ENCODE measurements at regions not wholly inside any gene's neighbourhood (a gene's known extent, or its start where the extent isn't known, plus 50 kb on each side); places are given as distances from the start of the nearest gene placed in this dataset.

DNA sequence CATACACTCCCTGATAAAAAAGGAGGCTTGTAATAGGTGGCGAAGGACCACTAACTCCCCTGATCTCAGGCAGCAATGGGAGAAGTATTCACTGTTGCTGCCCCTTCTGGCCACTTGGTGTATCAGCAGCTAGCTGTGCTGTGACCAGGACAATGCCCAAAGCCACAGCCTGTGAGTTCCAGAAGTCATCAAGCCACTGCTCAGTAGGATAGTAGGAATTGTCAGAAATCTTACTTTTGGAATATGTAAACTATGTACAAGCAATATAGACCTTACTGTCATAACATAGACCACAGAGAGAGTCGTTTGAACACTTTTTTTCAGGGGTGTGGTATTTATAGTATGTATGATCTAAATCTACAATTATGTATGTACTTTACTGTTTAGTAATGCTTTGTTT lies 248.3 kb upstream of the CAMK1G start:
- DNase-seq (ENCODE audit: low spot score), result no peak

DNA sequence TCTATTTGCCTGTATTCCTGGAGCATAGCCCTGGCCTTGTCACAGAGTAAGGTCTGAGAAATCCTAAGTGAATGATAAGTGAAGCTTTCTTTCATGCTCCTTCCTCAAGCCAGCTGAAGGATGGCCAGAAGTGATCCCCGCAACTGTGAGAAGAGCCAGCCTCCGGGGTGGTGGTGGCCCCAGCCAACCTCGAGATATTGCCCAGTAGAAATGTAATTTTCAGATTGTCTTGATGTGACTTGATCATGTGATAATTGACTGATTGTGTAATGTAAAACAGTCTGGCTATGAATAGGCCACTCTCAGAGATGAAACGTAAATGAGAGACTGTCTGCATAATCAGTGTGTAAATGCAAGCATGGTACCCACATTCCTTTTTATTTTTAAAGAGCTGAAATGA lies 242.4 kb upstream of the CAMK1G start:
- DNase-seq (ENCODE audit: low spot score), result no peak

DNA sequence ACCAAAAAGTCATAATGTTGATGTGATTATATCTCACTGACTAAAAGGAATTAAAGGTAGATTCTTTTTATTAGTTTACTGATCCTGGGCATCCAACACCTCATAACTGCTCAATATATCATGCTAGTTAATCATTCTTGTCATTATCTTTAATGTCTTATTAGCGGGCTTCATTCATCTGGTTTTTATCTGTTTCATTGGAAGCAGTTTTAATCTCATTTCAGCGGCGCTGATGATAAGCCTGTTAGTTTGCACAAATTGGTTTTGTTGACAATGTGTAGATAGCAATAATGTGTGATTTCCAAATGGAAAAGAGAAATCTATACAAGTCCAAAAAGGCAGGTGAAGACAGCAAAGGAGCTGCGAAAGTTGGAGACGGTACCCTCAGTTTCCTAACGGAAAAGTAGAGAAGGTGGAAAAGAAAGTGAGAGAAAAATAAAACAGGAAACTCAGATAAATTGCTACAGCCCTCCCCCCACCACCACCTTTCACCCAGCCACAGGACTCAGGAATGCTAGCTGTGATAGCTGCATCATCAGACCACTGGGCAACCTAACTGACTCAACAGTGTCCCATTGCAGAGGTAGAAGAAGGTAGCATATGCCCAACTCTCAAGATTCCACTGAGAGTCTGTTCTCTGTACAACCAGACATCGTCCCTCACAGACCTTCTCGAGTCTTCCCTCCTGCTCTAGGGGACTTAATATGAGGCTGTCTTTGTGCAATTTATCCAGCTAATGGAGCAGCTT lies 241.7 kb upstream of the CAMK1G start:
- DNase-seq (ENCODE audit: low spot score), result no peak

DNA sequence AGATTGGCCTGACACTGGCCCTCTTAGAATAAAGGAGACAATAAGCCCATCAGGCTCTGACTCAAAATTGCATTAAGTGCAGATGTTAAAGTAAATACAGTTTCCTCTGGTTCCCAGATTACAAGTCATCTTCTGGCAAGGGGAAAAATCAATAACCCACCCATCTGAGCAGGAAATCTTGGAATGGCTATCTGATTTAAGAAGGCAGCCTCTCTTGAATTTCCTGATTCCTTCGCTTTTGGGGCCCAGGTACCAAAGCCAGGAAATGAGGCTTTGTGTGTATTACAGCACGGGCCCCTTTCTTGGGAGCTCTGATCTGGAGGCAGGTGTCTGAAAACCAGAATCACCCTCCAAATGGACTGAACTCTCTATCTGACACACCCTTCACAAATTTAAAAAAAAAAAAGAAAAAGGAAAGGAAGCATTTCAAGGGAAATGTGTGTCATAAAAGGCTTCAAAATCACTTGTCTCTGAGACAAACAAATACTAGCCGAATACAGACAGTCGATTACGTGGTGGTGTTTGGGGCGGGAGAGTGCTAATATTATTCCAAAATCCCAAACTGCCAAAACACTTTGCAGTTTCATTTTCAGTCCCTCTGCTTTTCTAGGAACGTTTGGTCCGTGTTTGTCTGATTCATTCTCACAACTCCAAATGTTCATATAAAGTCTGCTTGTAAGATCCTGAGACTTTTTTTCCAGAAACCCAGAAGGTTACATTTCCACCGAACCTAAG lies 240.9 kb upstream of the CAMK1G start:
- DNase-seq (ENCODE audit: low spot score), result no peak

DNA sequence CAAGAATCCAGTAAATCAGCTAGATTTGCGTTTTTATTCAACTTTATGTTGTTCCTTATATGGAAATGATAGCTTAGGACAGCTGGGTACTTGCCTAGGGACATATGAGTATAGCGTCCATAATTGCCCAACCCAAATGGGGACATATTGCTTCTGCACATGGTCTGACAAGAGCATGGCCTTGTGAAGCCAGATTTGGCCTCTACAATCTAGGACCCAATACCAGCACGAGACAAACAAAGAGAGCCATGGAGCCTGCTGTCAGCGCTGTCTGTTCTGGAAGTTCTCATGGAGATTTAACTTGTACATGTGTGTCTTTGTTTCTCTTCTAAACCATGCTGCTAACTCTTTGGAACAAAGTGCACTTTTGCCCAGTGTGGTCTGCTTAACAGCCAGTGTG lies 240.0 kb upstream of the CAMK1G start:
- no peak for DNase-seq (ENCODE audit: low spot score)

DNA sequence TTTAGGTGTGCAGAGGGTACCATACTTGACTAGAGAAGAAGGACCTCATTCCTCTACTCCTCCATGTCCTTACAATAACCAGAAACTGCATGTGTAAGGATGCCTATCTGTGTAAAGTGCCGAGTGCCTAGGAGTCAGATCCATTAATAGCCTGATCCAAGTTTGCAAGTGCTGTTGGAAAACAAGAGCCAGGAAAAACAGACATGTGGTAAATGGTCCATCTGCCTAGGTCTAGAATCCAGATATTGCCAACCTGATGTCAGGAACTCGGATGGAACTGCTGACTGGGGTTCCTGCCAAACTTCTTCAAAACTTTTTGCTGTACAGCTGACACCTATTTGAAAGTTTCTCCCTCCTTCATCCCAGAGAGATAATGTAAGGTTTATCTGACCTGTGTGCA lies 239.4 kb upstream of the CAMK1G start:
- no peak for DNase-seq (ENCODE audit: low spot score)

DNA sequence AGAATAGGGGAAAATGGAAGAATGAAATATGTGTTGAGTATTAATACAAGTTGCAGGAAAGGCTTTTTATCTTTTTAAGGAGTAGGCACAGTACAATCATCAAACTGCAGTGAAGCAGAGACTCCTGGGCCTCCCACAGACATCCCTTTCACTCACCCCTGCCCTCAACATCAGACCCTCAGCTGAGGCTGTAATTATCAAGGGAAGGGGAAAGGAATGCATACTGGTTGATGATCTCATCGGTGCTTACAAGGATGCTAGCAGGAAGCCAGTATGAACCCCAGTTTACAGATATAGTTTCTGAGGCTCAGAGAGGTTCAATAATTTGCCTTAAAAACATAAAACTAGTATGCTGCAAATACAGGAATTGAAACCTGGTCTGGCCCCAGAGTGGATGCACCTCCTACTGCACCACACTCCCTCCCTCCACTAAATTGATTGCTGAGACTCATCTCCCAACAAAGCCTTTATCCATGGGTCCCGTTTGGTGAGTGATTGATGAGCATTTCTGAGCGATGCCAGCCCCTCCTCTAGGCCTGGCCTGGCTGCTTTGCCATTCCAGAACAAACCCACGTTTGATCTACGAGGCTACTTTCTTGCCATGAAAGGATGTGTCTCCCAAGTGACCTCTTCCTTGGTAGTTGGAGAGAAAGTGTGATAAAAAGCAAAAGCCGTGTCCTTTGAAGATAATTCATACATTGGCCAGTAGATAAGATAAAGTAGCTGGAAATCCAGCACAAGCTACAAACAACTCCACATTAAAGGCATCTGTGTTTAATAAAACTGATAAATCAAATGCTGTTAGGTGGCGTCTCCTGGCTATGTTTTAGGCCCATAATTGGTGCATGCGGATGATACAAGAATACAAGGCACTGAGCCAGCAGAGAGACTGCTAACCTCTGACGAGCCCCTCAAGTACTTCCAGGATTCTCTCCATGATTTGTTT lies 233.9 kb upstream of the CAMK1G start:
- no peak for DNase-seq (ENCODE audit: low spot score)

DNA sequence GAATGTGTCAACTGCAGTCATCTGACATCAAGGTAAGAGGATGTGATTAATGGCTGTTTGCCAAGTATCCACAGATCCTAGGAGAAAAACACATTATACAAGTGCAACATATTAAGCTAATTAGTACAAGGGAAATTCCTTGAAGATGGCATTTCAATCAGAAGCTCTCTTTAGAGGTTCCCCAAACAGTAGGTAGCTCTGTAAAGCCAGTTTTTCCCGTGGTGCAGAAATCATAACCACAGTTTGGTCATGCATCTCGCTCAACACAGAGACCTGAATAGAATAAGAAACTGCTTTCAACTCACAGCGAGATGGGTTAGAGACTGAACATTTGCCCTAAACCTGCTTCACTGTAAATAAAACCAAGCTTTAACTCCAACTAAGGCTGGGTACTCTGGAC lies 230.5 kb upstream of the CAMK1G start:
- DNase-seq (ENCODE audit: low spot score), result no peak

DNA sequence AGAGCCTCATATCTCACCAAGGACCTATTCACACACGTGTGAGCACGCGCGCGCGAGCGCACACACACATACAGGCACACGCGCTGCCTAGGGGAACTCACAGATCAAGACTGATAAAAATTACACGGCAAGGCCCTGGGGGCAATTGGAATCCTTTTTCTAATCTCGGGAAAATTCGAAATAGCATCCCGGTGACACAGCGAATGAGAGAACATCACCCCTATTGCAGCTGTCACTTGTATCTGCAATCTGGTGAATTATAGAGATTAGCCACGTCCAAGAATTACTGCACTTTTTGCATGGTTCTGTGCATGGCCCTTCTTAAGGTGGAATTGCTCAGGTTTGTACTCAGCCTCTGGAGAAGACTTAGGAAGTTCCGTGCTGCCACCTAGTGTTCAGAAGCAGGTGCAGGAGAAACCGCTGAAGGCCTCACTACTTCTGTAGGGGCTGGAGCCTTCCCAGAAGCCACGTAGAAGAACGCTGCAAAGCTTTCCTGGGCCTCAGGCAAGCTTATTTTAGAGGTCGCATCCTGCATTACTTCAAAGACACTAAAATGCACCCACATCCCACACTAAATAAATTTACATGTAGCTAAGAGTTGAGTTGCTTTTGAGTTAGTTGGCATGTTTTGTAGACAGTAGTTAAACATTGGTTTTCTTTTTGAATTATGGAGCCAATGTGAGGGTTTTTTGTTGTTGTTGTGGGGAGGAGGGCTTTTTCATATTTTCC lies 229.2 kb upstream of the CAMK1G start:
- DNase-seq (ENCODE audit: low spot score), result peak; percentile 80

DNA sequence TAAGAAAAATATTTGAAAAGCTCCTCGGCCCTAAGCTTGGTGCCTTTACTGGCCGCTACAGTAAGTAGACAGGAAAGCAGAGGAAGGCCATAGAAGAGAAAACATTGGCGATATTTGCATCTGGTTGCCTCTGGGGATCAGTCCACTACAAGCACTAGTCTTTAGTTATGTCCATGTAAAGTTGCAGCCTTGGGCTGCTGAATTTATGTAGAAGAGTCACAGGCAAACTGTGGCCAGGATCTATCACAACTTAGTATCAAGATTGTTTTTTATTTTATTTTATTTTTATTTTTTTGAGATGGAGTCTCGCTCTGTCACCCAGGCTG lies 228.7 kb upstream of the CAMK1G start:
- no peak for DNase-seq (ENCODE audit: low spot score)

DNA sequence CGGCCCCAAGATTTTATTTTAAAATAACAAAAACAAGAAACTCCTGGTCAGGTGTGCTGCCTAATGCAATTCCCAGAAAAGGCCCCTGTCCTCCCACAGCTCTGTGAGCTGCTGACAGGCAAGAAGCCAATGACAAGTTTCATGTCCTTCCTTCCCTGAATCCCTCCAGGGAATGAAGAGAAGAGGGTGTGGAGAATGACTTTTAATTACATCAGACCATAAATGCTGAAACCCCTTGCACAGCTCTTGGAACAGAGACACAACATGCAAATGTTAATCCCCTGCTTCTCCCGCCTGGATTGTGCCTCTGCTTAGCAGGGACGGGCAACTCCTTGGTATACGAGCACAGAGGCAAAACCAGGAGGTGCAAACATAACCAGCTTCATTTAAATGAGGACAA lies 228.1 kb upstream of the CAMK1G start:
- no peak for DNase-seq (ENCODE audit: low spot score)

DNA sequence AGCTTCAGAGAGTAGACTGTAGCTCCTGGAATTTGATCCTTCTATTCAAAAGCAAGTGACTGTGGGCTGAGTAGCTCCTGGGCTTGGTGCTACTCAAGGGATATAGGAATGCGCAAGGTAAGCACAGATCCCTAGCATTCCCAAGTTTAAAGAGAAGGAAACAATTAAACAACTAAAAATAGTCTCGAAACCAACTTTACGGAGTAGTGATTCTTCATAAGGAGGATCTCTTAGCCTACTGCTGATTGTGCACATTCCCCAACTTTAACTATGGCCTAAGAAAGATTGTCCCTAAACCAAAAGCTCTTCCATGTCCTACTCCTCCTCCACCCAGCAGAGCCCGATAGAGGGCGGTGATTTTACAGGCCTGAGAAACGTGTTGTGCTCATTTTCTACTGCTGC lies 226.5 kb upstream of the CAMK1G start:
- no peak for DNase-seq (ENCODE audit: low spot score)

DNA sequence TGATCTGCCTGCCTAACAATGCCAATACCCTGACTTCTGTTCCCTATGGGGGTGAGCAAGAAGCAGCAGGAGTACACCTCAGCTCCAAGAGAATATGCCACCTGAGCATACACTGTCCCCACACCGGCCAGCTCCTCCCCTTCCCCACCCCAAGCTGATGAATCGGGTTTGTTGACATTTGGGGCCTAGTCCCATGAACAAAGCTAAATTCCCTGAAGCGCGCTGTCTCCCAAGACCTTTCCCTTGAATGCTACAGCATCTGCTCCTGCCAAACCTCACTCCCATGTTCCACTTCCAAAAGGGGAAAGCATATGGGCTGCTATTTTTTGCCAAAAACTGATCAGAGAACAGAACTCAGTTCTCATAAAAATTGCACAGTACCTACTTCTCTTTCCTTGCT lies 220.4 kb upstream of the CAMK1G start:
- DNase-seq (ENCODE audit: low spot score), result no peak

DNA sequence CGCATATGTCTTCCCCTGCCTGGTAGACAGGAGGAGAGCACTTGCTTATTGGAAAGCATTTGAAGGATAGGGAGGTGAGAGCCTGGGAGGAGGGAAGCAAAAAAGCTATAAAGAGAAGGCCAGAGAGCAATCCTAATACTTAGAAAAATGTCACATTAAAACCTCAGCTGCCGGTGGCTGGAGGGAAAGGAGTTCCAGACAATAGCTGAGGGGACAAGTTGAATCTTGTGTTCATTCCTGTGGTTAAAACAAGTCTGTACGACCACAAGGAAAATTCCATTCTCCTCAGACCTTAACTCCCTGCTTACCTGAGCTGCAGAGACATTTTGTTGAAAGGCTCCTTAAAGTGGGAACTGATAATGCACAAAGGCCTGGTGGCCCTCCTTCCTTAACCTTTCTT lies 218.8 kb upstream of the CAMK1G start:
- DNase-seq (ENCODE audit: low spot score), result no peak

DNA sequence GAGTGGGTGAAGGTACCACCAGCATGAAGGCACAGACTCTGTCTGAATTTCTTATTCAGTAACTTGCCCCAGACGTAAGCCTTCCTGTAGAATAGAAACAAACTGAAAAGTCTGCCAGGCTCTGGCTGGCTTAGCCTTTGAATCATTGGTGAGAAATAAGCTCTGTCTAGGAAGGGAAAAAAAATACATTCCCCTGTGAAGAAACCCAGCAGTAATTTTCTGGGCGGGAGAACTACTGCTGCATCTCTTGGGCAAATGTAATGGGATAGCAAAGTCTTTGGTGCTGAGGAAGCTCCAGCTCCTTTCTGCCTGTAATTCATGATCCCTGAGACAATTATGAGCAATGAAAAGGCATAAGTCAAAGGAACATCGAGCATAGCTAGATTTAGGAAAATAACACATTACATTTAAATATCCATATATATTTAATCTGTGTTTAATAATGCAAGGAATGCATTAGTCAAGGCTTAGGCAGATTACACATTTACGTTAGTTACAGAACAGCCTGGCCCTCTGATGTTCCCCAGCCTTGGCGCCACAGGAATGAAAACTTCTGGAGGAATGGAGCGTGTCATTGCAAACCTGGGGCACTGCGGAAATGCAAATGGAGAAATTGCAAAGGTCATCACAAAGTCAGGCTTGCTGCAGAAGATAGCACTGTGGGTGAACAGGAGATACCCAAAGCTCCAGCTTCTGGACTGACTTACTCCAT lies 216.3 kb upstream of the CAMK1G start:
- DNase-seq (ENCODE audit: low spot score), result no peak

DNA sequence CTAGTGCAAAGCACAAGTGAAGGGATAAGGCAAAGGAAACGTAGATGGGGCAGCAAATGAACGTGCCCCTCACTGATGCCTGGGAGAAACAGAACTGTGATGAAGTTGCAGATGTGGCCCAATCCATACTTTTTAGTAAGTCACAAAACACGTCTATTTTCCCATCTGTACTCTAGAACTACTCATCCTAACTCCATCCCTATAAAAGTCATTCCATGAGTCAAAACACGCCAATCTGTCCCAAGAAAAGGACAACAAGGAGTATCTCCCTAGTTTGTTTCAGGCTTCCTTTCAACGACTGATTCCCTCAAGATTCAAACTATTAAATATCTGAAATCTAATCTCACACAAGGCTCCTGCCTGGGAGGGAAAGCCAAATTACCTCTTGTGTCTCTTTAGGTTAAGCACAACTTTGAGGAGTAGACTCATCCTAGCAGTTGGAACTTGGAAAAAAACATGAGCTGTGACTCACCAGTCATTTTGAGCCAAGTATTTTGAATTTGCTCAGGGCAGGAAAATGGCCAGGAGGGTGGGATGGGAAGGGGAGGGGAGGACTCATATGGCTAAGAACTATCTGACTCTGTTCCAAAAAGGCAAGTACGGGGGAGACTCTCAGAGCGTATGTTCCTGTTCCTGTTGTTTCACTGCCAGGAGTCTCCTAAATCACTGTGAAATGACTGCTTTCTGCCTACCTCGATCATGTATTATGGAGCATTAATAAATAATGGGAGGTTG lies 214.5 kb upstream of the CAMK1G start:
- DNase-seq (ENCODE audit: low spot score), result no peak

DNA sequence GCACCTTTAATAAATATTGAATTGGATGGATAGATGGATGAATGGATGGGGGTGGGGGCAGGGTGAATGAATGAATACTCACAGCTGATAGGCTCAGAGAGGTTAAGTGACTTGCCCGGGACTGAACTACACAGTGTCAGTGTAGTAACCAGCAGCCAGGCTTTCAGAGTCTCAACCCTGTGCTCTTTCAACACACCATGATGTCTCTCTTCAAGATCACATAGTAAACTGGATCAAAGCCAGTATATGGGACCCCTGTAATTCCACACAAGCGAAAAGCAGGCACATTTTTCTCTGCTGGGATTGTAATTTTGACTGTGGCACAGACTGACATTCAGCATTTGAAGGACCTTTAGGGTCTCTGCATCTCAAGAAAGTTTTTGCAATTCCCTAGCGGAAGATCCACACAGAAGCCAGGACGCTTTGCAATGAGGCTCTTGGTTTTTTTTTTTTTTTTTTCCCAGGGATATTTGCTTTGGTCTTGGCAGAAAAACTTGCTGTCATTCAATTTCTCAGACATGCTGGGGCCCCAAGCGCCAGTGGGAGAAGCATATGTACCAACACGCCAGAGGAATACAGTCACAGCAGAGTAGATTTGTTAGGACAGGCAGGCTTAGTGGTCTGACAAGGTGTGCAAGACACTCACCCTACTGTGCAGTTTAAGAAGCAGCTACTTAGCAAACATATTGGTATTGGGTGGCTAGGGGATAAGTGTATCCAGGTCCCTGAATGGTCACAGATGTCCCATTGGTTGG lies 213.1 kb upstream of the CAMK1G start:
- no peak for DNase-seq (ENCODE audit: low spot score)

DNA sequence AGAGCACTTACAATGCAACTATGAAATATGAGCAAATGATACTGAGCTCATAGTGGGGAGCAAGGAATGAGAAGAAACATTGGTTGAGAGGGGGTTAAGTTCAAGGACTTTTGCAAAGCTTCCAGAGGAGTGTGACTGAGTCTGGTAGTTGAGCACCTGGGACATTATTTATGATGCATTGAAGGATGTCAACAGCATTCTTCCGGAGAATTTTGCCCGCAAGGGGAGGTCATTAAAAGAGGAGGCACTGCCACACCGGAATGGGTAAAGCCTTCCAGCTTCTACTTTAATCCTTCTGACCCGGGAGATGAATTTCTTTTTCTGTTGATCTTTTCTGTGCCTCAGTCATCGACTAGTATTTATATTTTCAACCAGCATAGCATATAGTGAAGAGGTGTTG lies 208.4 kb upstream of the CAMK1G start:
- DNase-seq (ENCODE audit: low spot score), result no peak

DNA sequence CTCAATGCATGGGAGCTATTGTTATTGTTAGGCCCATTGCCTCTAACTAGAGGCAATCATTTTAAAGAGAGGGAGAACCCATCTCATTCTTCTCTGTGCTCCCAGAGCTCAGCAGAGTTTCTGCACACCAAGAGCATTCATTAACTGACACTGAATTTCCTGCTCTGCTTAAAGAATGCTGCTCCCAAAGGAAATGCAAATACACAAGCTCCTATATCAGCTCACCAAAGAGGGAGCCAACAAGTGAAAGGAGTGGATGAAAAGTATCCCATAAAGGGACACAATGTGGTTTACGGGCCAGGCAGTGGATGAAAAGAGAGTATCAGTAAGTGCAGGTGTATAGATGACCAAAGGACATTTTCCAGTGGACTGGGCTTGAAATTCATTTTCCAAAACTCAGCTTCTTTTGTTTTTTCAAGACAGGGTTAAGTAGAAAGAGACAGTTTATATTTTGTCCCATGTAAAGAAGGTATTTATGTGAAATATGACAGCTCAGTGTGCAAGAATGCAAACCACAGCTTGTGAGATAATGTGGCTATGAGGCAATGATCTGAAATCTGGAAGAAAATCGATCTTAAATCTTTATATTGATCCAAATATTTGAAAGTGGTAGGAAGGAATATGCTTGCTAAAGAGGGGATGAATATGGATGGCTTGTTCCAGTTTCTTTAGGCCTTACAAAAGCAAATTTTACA lies 207.7 kb upstream of the CAMK1G start:
- DNase-seq (ENCODE audit: low spot score), result no peak
